HG02943 (cell line): ENCODE measurements at regions not wholly inside any gene's neighbourhood (a gene's known extent, or its start where the extent isn't known, plus 50 kb on each side); places are given as distances from the start of the nearest gene placed in this dataset.
"Not testable (repeated sequence)": the region's sequence is repeated elsewhere in the genome, so short reads cannot be mapped to it uniquely, and the experiment has no call there.

Experiments used
- ATAC-seq: cut with Tn5 transposase; IDR thresholded peaks from one replicate; pipeline ENCODE4 v1.9.1; 2021; ENCODE audit warnings: mild to moderate bottlenecking, low read depth, moderate library complexity; ENCODE audit not compliant: unreplicated experiment

DNA sequence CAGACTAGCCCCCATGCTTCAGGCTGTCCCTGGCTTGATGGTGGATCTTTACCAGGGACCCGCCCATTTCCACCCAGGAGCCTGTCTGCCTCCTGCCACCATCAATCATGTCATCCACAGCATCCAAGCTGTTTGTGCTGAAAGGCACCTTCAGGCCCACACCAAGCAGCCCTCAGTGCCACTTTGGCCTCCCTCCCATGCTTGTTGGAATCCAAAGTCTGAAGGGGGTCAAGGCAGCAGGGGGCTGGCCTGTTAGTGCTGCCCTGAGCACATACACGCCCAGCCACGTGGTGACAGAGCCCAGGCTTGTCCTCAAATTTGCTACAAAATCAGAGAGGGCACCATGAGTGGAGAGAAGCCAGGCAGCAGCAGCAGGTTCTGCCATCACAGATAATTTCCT lies 1146.8 kb downstream of the FSCB start:
- ATAC-seq: no peak

DNA sequence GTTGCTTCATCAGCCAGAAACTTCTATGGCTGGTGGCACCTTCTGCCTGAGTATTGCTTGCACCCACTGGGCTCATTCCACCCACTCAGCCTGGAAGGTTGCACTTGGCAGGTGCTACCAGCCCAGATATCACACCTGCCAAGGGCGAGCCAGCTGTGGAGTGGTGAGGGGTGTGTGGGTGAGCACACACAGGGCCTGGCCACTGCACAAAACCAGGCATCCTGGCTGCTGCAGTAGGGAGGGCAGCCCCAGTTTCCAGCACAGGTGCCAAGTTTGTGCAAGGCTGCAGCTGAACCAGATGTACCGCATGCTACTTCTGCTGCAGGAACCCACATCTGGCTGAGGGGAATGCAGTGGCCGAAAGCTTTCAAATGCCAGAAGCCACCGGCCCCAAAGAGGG lies 1147.8 kb downstream of the FSCB start:
- ATAC-seq: no peak

DNA sequence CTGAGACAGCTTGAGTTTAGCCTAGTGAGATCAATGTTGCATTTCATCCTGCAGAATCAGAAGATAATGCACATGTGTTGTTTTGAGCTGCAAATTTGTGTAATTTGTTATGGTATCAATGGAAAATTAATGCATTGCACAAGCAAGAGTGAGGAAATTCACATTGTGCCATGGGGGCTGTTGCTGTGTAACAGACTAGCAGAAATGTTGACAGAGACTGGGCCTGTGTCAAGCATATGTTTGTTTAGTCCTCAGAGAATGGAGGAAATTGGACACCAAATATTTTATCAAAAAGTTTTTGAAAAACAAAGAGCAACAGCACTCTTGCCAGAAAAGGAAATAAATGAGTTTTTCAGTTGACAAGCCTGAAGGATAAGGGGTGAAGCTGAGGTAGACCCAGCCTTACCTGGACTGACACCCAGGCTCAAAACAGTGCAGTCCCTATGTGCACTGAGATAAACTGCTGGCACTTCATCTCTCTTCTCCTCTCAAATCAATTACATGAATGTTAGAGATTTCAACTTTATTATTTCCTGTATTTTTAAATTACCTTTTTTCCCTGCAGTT lies 1150.0 kb downstream of the FSCB start:
- ATAC-seq: no peak

DNA sequence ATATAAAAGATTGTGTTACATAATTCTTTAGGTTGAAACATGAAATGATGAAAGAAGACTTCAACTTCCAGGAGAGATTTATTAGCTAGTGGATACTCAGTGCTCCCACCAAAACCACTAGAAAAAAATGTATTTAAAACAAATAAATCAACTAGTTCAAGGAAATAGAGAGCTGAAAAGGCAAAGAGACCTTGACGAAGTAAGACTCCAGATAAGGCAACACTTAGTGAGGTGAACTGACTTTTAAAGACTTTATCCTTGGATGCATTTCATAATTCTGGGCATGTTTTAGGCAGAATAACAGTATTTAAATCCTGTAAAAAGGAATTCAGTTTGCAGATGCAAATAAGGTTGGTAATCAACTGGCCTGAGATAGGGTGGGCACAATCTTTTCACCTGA lies 1150.7 kb downstream of the FSCB start:
- ATAC-seq: no peak

DNA sequence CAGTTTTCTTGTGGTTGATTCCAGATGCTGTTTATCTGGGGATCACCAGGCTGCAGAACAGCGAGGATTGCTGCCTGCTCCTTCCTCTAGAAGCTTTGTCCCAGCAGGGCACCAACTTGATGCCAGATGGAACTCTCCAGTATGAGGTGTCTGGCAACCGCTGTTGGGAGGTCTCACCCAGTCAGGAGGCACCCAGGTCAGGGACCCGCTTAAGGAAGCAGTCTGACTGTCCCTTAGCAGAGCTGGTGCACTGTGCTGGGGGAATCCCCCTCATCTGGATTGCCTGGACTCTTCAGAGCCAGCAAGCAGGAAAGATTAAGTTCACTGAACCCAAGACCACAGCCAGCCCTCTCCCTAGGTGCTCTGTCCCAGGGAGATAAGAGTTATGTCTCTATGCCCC lies 1165.2 kb downstream of the FSCB start:
- ATAC-seq: no peak

DNA sequence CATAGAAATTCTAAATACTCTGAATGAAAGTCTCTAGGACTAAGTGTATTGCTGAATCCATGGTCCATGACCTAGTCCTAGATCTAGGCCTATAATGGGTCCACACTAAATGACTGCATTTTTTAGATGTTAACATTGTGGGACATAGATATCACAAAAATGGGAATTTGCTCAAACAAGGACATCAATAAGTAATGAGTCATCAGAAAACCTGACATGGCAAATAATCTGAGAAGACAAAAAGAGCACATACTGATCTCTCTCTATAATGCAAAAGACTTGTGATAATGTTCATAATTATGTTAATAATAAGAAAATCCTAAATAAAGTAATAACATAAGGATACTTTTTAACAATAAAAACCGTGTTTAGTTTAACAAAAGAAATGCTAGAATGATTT lies 1168.4 kb downstream of the FSCB start:
- no peak for ATAC-seq

DNA sequence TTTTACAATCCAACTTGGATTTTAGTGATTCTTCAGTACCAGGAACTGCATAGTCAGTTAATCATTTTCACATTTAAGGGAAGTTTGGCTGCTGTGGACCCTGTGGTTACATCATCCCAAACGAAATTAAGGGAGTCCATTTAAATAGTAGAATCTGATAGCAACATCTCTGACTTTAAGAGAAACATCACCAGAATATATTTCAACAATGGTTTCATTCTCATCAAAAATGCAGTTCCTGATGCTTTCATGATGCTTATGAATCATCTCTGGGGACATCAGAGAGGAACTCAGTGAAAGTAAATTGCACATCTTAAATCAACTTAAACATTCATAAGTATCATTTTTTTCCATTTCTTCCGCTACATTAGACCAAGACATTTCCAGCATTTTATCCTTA lies 1170.7 kb downstream of the FSCB start:
- no peak for ATAC-seq

DNA sequence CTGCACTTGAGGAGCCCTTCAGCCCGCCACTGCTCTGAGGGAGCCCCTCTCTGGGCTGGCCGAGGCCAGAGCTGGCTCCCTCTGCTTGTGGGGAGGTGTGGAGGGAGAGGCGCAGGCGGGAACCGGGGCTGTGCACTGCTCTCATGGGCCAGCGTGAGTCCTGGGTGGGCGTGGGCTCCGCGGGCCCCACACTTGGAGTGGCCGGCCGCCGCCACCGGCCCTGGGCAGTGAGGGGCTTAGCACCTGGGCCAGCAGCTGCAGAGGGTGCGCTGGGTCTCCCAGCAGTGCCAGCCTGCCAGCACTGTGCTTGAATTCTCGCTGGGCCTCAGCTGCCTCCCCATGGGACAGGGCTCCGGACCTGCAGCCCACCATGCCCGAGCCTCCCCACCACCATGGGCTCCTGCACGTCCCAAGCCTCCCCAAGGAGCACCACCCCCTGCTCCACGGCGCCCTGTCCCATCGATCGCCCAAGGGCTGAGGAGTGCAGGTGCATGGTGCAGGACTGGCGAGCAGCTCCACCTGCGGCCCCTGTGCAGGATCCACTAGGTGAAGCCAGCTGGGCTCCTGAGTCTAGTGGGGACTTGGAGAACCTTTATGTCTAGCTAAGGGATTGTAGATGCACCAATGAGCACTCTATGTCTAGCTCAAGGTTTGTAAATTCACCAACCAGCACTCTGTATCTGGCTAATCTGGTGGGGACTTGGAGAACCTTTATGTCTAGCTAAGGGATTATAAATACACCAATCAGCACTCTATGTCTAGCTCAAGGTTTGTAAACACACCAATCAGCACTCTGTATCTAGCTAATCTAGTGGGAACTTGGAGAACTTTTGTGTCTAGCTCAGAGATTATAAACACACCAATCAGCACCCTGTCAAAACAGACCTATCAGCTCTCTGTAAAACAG lies 1180.3 kb downstream of the FSCB start:
- ATAC-seq: not testable (repeated sequence)

DNA sequence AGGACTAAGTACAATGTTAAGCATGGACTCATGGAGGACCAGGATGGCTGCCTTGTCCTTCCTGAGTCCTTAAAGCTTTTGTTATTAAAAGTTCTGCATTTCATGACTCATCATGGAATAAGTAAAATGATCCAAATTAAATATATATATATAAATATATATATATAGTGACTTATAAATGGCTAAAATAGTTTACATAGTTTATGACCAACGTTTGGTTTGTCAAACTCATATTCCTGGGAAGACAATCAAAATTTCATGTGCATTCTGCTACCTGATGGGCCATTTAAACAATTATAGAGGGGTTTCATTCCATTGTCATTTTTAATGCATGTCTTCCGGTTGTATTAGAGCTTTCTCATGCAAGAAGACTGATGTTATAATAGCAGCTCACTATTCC lies 1190.7 kb downstream of the FSCB start:
- ATAC-seq: no peak

DNA sequence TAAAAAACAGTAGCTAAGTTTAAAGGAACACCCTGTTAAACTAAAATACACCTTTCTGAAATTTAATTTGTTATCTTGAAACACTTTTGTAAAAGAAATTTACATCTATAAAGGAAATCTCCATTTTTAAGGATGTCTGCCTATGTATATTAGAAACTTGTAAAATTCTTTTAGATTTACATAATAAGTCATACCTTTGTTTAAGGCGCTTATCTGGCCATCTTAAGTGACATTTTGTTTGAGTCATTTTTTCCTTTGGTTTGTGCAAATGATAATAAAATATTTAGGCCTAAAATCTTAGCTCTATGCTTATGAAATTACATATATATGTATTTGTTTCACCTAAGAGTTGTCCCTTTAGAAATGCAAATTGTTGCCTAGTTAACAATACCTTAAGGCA lies 1193.4 kb downstream of the FSCB start:
- no peak for ATAC-seq

DNA sequence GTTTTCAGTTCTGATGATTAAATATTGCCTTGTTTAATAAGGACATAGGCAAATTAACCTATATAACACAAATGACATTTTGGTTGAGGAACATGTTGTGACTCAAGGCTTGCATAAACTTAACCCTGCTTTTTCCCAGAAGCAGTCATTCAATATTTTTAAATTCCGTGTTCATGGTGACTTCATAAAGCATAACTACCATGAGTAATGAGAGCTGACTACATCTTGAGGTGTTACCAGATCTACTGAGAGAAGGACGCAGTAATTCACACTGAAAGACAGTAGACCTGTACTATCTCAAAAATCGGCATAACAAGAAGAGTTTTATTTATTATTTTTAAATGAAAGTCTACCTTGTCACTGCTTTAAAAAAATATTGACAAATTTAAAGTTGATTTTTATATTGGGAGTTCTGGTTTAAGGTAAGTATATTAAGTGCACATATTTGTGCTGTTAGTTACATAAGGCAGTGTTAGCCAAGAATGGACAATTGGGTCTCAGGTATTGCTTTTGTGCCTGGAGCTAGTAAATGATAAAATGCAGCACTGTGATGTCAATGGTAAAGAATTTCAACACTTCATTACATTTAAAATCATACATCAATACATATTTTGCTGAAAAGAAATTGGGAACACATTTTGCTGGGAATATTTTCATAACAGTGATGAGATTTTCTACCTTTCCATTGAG lies 1198.5 kb downstream of the FSCB start:
- ATAC-seq: no peak

DNA sequence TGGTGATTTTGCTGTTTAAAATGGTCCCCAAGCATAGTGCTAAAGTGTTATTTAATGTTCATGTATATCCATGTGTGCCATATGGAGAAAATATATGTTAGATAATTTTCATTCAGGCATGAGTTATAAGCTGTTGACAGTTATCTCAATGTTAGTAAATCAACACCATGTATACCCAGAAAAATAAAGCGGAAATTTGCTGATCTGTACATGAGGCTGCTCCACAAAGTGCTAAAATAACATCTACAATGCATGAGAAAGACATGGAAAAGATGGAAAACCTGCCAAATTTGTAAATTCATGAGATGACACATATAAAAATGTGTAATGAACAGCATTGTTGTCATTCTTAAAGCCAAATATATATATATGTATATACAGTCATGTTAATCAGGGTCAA lies 1199.2 kb downstream of the FSCB start:
- no peak for ATAC-seq

DNA sequence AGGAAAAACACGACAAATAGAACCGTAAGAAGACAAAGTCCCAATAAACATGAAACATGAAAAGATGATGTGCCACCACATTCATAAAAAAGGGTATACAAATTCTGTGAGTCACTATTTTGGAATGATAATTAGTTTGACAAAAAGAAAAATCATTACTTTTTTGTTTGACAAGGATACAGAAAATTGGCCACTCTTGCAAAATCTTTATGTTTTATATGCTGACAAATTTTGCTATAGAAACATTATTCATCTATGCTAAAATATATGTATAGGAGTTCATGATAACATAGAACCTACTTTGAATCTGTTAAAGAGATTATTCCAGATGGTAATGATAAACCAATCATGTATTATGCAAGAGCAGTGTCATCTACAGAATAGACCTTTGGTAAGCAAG lies 1201.0 kb downstream of the FSCB start:
- no peak for ATAC-seq

DNA sequence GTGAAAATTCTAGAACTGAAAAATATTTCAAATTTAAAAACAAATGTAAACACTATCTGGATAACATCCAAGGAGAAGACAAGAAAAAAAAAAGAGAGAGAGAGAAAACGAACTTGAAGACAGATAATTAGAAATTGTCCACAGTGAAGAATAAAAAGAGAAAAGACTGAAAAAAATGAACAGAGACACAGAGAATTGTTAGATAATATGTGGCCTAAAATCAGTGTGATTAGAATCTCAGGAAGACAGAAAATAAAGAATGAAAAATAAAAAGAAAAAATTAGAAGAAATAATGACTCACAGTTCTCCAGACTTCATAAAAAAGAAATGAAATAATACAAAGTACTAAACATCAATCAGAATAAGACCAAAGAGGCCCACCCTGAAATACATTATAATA lies 1209.3 kb downstream of the FSCB start:
- no peak for ATAC-seq

DNA sequence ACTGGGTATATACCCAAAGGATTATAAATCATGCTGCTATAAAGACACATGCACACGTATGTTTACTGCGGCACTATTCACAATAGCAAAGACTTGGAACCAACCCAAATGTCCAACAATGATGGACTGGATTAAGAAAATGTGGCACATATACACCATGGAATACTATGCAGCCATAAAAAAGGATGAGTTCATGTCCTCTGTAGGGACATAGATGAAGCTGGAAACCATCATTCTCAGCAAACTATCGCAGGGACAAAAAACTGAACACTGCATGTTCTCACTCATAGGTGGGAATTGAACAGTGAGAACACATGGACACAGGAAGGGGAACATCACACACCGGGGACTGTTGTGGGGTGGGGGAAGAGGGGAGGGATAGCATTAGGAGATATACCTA lies 1211.0 kb downstream of the FSCB start:
- ATAC-seq: not testable (repeated sequence)

DNA sequence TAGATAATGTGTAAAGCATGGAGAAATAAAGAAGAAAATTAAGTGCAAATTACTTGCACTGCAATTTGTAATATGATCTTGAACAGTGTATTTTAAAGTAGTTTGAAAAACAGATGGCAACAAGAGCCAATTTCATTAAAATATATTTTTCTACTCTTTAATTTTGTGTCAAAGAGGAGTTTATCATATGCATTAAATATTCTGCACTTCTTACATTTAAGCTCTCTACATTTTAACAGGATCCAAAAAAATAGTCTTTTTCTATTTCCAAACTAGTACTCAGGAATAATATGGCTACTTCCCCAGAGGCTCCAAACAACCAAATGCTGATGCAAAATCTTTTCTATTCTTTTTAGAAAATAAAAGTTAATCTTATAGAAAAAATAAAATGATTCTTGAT lies 1221.5 kb downstream of the FSCB start:
- no peak for ATAC-seq

DNA sequence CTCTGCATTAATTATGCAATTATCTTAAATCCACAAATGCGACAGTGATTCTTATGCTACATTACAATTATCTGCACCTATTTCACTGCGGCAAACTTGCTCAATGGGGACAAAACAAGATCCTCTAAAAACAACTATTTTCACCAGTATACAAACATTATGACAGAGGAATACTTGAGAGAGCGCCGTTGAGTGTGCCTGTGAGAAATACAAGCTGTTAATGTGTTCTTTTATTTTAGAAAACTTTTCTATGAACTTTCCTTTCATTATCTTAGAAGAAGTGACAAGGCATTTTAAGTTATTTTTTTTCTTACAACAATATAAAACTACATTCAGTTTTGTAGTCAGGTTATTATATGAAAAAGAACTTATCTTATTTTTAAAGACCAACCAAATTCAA lies 1247.0 kb downstream of the FSCB start:
- no peak for ATAC-seq

DNA sequence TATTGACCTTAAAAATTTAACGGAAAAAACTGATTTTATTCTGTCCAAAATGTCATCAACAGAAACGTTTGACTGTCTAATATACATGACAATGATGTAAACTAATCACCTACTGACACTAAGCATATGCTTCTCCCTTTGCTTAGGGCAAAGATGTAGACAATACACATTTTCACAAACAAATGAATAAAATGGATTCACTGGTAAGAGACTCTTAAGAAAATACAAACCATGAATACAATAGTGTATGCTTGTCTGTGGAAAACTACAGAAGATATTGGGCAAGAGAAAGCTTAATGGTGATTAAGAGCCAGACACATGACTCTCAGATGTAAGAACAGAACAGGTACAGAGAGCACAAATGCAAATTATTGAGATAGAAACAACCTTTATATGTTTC lies 1248.7 kb downstream of the FSCB start:
- no peak for ATAC-seq

DNA sequence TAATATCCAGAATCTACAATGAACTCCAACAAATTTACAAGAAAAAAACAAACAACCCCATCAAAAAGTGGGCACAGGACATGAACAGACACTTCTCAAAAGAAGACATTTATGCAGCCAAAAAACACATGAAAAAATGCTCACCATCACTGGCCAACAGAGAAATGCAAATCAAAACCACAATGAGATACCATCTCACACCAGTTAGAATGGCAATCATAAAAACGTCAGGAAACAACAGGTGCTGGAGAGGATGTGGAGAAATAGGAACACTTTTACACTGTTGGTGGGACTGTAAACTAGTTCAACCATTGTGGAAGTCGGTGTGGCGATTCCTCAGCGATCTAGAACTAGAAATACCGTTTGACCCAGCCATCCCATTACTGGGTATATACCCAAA lies 1250.1 kb downstream of the FSCB start:
- not testable (repeated sequence) for ATAC-seq

DNA sequence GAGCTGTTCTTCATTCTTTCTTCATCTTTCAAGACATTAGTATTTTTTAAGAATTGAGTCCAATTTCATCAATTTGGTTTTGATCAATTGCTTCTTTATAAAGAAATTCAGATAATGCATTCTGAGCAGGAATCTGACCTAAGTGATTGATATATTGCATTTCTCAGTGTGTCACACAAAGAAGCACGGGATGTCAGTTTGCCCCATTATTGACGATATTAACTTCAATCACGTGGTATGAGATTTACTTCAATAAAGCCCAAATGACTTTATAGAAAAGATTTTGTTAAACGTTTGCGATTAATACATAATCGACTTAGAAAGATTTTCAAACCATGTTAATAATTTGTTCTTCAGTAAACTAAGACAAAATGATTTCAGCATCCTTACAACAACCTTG lies 1254.2 kb downstream of the FSCB start:
- ATAC-seq: no peak

DNA sequence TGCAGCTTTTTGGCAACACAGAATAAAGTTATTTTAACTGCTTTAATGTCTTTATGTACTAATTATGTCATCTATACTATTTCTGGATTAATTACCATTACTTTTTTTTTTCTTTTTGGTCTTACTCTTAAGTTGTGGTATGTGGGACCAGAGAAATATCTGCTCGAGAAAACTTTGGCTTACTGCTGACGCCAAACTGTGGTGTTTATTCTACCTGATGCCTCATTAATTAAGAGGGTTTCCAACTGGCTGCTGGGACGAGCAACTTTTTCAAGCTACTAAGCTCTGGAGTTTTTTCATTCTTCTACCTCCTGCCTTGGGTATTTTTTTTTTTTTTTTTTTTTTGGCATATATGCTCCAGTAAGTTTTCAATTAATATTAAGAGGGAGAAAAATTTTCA lies 1257.5 kb downstream of the FSCB start:
- no peak for ATAC-seq

DNA sequence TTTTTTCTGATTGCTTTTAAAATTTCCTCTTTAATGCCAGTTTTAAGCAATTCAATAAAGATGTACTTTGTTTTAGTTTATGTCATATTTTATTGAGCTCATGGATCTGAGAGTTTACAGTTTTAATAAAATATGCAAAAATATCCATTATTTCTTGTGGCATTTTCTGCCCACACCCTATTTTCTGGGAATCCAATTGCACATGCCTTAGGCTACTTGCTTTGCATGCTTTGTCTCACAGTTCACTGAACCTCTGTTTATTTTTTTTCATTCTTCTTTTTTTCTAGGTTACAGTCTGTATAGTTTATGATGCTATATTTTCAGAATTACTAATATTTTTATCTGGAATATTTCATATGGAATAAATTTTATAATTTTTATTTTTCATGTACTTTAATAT lies 1258.0 kb downstream of the FSCB start:
- ATAC-seq: no peak
